C1 segment of cervical spinal cord (tissue), 14 donors: ENCODE measurements at regions not wholly inside any gene's neighbourhood (a gene's known extent, or its start where the extent isn't known, plus 50 kb on each side); places are given as distances from the start of the nearest gene placed in this dataset.

Experiments used
- DNase-seq, 14 donors: peaks; one replicate each; lab custom pipeline; 2025; lab: John Stamatoyannopoulos, UW

GRCh38 chr2:203812294-203813221, 55.0 kb upstream of the CTLA4 start:
- no peak for DNase-seq

DNA sequence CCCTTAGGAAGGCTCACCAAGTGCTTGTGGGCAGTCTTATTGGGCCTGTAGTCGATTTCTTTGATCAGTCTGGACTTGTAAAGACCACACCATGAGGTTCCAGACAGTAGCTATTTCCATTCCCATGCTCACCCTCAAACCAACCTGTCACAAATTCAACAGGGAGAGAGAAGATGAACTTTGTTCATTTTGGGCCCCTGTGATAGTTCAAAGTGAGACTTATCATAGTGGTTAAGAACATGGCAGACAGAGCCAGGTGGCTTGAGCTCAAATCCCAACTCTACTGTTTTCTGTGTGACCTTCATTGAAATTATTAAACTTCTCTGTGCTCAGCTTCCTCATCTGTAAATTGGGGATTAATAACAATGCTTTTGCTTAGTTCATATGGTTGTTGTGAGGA, 53.9 kb upstream of the CTLA4 start:
- DNase-seq = no peak

- DNase-seq = peak in 5 of 14 donors; percentile 4 to 28 (median 5)
Observed at GRCh38 chr2:203814661-203815540, 52.7 kb upstream of the CTLA4 start.

DNA sequence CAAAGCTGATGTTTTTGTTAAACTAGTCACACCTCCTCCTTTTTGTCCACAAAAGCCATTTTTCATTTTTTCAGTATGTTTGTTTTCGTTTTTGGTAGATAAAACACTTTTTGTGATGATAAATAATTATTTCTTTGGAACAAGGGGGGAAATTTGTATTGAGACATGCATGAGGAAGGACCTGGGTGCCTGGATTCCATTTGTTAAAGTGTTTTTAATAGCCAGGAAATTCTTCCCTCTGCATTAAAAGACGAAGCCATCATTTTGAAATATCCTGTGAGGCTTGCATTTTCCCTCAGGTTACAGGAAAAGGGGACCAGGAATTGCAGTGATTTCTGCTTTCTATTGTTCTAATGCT, 52.1 kb upstream of the CTLA4 start:
- no peak for DNase-seq

GRCh38 chr2:203817147-203817546, 50.4 kb upstream of the CTLA4 start:
- DNase-seq = no peak
